HCT116 (cell line): ENCODE measurements at regions not wholly inside any gene's neighbourhood (a gene's known extent, or its start where the extent isn't known, plus 50 kb on each side); places are given as distances from the start of the nearest gene placed in this dataset.

Experiments used
- ATAC-seq: fragments of 200-7000 bp; cut with Tn5 transposase; 2 replicates; pipeline ENCODE4 v1.9.1; 2020; ENCODE audit warnings: mild to moderate bottlenecking, moderate library complexity
- BruUV-seq: library from RNA; stranded (reverse); fragments of 400-500 nt; replicated peaks from 2 replicates; lab custom pipeline; 2021; lab: Mats Ljungman, UMichigan
- CTCF ChIA-PET: fragments of 300-600 bp; sonication (Branson Sonifier 250); formaldehyde crosslinking; loops from one replicate; lab custom pipeline; 2021; ENCODE audit warnings: antibody characterized with exemption; lab: Charles Lee
- POLR2A ChIA-PET: fragments of 300-600, 350-600 bp; sonication (Branson Sonifier 250); formaldehyde crosslinking; loops from one replicate; lab custom pipeline; 2021; ENCODE audit warnings: antibody characterized with exemption; lab: Charles Lee
- RAD21 ChIA-PET, 2 experiments: fragments of 300-600 bp; sonication (Branson Sonifier 250); formaldehyde crosslinking; loops; one replicate each; lab custom pipeline; 2023; ENCODE audit warnings: low total read pairs in 2 of 2; ENCODE audit not compliant: uncharacterized antibody in 2 of 2, unreplicated experiment in 2 of 2, low non-redundant PET in 1 of 2; lab: Charles Lee
- DNase-seq: peaks from one replicate; pipeline ENCODE4 v3.0.0-alpha.2; 2010; ENCODE audit warnings: low read depth, low spot score
- H2AFZ ChIP-seq: fragments of 200-600 bp; shearing (Covaris generic), sonication (generic); 2 replicates; pipeline ENCODE4 v1.6.1; 2017; ENCODE audit warnings: low read depth, mixed run types, mixed read lengths, antibody characterized with exemption, low read length; ENCODE audit not compliant: poor library complexity, severe bottlenecking
- H3K27ac ChIP-seq: 2 replicates; pipeline ENCODE4 v1.5.1; 2012; ENCODE audit warnings: low read depth, low read length
- H3K27me3 ChIP-seq: fragments of 200-600 bp; sonication (generic); 2 replicates; pipeline ENCODE4 v1.6.1; 2016; ENCODE audit warnings: mixed run types, low read length, mixed read lengths; ENCODE audit not compliant: insufficient read depth
- H3K36me3 ChIP-seq, 2 experiments: fragments of 200-500 bp in 1 of 2; fragments of 200-600 bp in 1 of 2; sonication (Bioruptor generic) in 1 of 2; sonication (generic) in 1 of 2; 2 replicates each; pipeline versions ENCODE4 v1.5.1 to v1.6.1; 2014 to 2016; ENCODE audit warnings: low read length in 2 of 2, inconsistent platforms in 1 of 2, mixed read lengths in 1 of 2, mixed run types in 1 of 2; ENCODE audit not compliant: insufficient read depth in 2 of 2, control insufficient read depth in 1 of 2
- H3K4me1 ChIP-seq, 2 experiments: fragments of 200-600 bp in 1 of 2; sonication (generic) in 1 of 2; 2 replicates each; pipeline versions ENCODE4 v1.5.1 to v1.6.1; 2012 to 2017; ENCODE audit warnings: low read length in 2 of 2, inconsistent platforms in 1 of 2, mild to moderate bottlenecking in 1 of 2, mixed read lengths in 1 of 2, mixed run types in 1 of 2, moderate library complexity in 1 of 2; ENCODE audit not compliant: insufficient read depth in 2 of 2, control insufficient read depth in 1 of 2
- H3K4me2 ChIP-seq: fragments of 200-600 bp; sonication (generic); 2 replicates; pipeline ENCODE4 v1.6.1; 2017; ENCODE audit warnings: mixed run types, low read length, mixed read lengths
- H3K4me3 ChIP-seq, 2 experiments: fragments of 200-600 bp in 1 of 2; sonication (generic) in 1 of 2; replicated peaks in 1 of 2; 2 replicates each; pipeline ENCODE4 v1.5.1; 2011 to 2016; ENCODE audit warnings: low read length in 2 of 2, control low read depth in 1 of 2, low read depth in 1 of 2, mild to moderate bottlenecking in 1 of 2, mixed read lengths in 1 of 2, mixed run types in 1 of 2
- H3K79me2 ChIP-seq: fragments of 200-600 bp; sonication (generic); 2 replicates; pipeline ENCODE4 v1.6.1; 2017; ENCODE audit warnings: mild to moderate bottlenecking, mixed run types, low read length, moderate library complexity, mixed read lengths; ENCODE audit not compliant: insufficient read depth
- H3K9ac ChIP-seq: fragments of 200-600 bp; sonication (generic); 2 replicates; pipeline ENCODE4 v1.6.1; 2016; ENCODE audit warnings: low read length, mixed read lengths
- H3K9me2 ChIP-seq: fragments of 200-600 bp; sonication (generic), shearing (Covaris generic); 2 replicates; pipeline ENCODE4 v1.6.1; 2017; ENCODE audit warnings: mixed run types, mild to moderate bottlenecking, moderate library complexity; ENCODE audit not compliant: insufficient read depth
- H3K9me3 ChIP-seq, 2 experiments: fragments of 200-500 bp in 1 of 2; fragments of 200-600 bp in 1 of 2; sonication (Bioruptor generic) in 1 of 2; sonication (generic) in 1 of 2; 2 replicates each; pipeline ENCODE4 v1.6.1; 2014 to 2017; ENCODE audit warnings: low read length in 2 of 2, mixed read lengths in 2 of 2, inconsistent platforms in 1 of 2, low read depth in 1 of 2, mild to moderate bottlenecking in 1 of 2, mixed run types in 1 of 2, moderate library complexity in 1 of 2; ENCODE audit not compliant: control insufficient read depth in 1 of 2, insufficient read depth in 1 of 2
- H4K20me1 ChIP-seq: fragments of 200-600 bp; sonication (generic), shearing (Covaris generic); 2 replicates; pipeline ENCODE4 v1.6.1; 2017; ENCODE audit warnings: mixed run types, mild to moderate bottlenecking, moderate library complexity; ENCODE audit not compliant: insufficient read depth
- ATF3 ChIP-seq: IDR thresholded peaks from 2 replicates; pipeline ENCODE4 v1.6.1; 2012
- CBX3 ChIP-seq: IDR thresholded peaks from 2 replicates; pipeline ENCODE4 v1.6.1; 2012; ENCODE audit warnings: low read depth
- CEBPB ChIP-seq: IDR thresholded peaks from 2 replicates; pipeline ENCODE4 v1.6.1; 2012; ENCODE audit warnings: low read depth
- CTCF ChIP-seq, 3 experiments: fragments of 200-600 bp in 1 of 3; sonication (generic) in 1 of 3; IDR thresholded peaks in 2 of 3; conservative IDR thresholded peaks in 1 of 3; 2 replicates each; pipeline ENCODE4 v1.5.1; 2012 to 2017; ENCODE audit warnings: low read depth in 2 of 3, low read length in 2 of 3, antibody characterized with exemption in 1 of 3, borderline replicate concordance in 1 of 3, control low read depth in 1 of 3, mild to moderate bottlenecking in 1 of 3, mixed read lengths in 1 of 3, mixed run types in 1 of 3, moderate library complexity in 1 of 3; ENCODE audit not compliant: insufficient read depth in 1 of 3
- EGR1 ChIP-seq: IDR thresholded peaks from 2 replicates; pipeline ENCODE4 v1.6.1; 2012; ENCODE audit warnings: low read depth
- ELF1 ChIP-seq: IDR thresholded peaks from 2 replicates; pipeline ENCODE4 v1.6.1; 2012; ENCODE audit warnings: low read depth, borderline replicate concordance
- EZH2 ChIP-seq: fragments of 200-600 bp; sonication (generic); IDR thresholded peaks from 2 replicates; pipeline ENCODE4 v1.6.1; 2017; ENCODE audit warnings: antibody characterized with exemption, mixed run types
- EZH2phosphoT487 ChIP-seq: fragments of 200-600 bp; IDR thresholded peaks from 2 replicates; pipeline ENCODE4 v1.6.1; 2018; ENCODE audit warnings: antibody characterized with exemption, borderline replicate concordance
- FOSL1 ChIP-seq: IDR thresholded peaks from 2 replicates; pipeline ENCODE4 v1.6.1; 2012; ENCODE audit warnings: low read depth
- JUND ChIP-seq: IDR thresholded peaks from 2 replicates; pipeline ENCODE4 v1.6.1; 2012
- MAX ChIP-seq: IDR thresholded peaks from 2 replicates; pipeline ENCODE4 v1.6.1; 2012
- POLR2A ChIP-seq: IDR thresholded peaks from 2 replicates; pipeline ENCODE4 v1.7.0; 2011; ENCODE audit warnings: borderline replicate concordance; ENCODE audit not compliant: insufficient read depth, insufficient read length; ENCODE audit errors: extremely low read depth
- POLR2AphosphoS5 ChIP-seq: IDR thresholded peaks from 2 replicates; pipeline ENCODE4 v1.6.1; 2011; ENCODE audit warnings: mild to moderate bottlenecking, low read depth, low read length, moderate library complexity
- RAD21 ChIP-seq: IDR thresholded peaks from 2 replicates; pipeline ENCODE4 v1.6.1; 2012; ENCODE audit warnings: low read depth, mild to moderate bottlenecking
- REST ChIP-seq: IDR thresholded peaks from 2 replicates; pipeline ENCODE4 v1.6.1; 2012; ENCODE audit warnings: low read depth
- SIN3A ChIP-seq: IDR thresholded peaks from 2 replicates; pipeline ENCODE4 v1.6.1; 2012; ENCODE audit warnings: low read depth
- SP1 ChIP-seq: IDR thresholded peaks from 2 replicates; pipeline ENCODE4 v1.6.1; 2012; ENCODE audit warnings: low read depth
- SRF ChIP-seq: IDR thresholded peaks from 2 replicates; pipeline ENCODE4 v1.6.1; 2012; ENCODE audit warnings: low read depth
- TCF7L2 ChIP-seq: IDR thresholded peaks from 2 replicates; pipeline ENCODE4 v1.7.0; 2011; ENCODE audit warnings: borderline replicate concordance, inconsistent platforms; ENCODE audit not compliant: insufficient read depth, insufficient read length; ENCODE audit errors: extremely low read depth
- YY1 ChIP-seq: IDR thresholded peaks from 2 replicates; pipeline ENCODE4 v1.6.1; 2011; ENCODE audit warnings: low read length, low read depth, moderate library complexity, mild to moderate bottlenecking; ENCODE audit not compliant: insufficient replicate concordance; ENCODE audit errors: extremely low read depth
- ZFX ChIP-seq: fragments of 450-650 bp; IDR thresholded peaks from 2 replicates; pipeline ENCODE4 v1.6.1; 2017
- ZNF274 ChIP-seq: fragments of 200-500 bp; sonication (Bioruptor generic); IDR thresholded peaks from 2 replicates; pipeline ENCODE4 v1.6.1; 2014; ENCODE audit warnings: mild to moderate bottlenecking, low read depth, low read length, inconsistent platforms
- intact Hi-C: fragments of 100-400 bp; cut with micrococcal nuclease; formaldehyde crosslinking; loops from 2 replicates; pipeline ENCODE4 v1.10.0; 2022

- intact Hi-C loops: no loop called here
- CTCF ChIA-PET: interaction anchor here (1.0 to 1.4 kb wide), 3 partner anchors 31 to 914 kb away, joined by 3 to 4 read pairs (median 3); no protein-coding TSS in a partner anchor
- Histone ChIP-seq H3K4me2 (peak overlapping the region; percentile 42), H3K4me1 (peaks cover 36 to 37% of the 10 kb centered on the region in 2 experiments), H3K79me2 (no peaks in the 10 kb centered on the region), H3K36me3 (no peaks in the 10 kb centered on the region), H3K9ac (peak overlapping the region; percentile 9; the same call in 1 of the 2 replicates), H4K20me1 (no peaks in the 10 kb centered on the region), H3K27ac (peak overlapping the region; percentile 73), H3K9me2 (no peaks in the 10 kb centered on the region), H2AFZ (peak overlapping the region; percentile 98), H3K27me3 (no peaks in the 10 kb centered on the region), H3K9me3 (no peaks in the 10 kb centered on the region), H3K4me3 (peak overlapping the region in 1 of 2 experiments; percentile 4; a peak in 1 of 4 replicates)
- RAD21 ChIA-PET: interaction anchor here in 1 of 2 experiments (0.6 kb wide), 1 partner anchor 17 kb away, joined by 5 read pairs; no protein-coding TSS in a partner anchor
- ATAC-seq (peak; percentile 80), DNase-seq (peak; percentile 47)
- BruUV-seq: no TSS peak
- POLR2A ChIA-PET: interaction anchor here (1.4 kb wide), 1 partner anchor 12 kb away, joined by 4 read pairs; no protein-coding TSS in a partner anchor
- TF ChIP-seq YY1 (no peak), ZFX (no peak), ELF1 (no peak), CTCF (IDR thresholded peaks at IDR 0.05 in 2 of 3, conservative IDR thresholded peaks at IDR 0.05 in 1 of 3; ENCODE audit: borderline replicate concordance in 1 of 3, insufficient read depth in 1 of 3, low read depth in 2 of 3, low read length in 2 of 3) (no peak), MAX (no peak), EGR1 (no peak), FOSL1 (peak; percentile 65; the same call in 1 of the 2 replicates), SIN3A (no peak), SP1 (no peak), EZH2 (no peak), ATF3 (no peak), JUND (peak; percentile 67), TCF7L2 (no peak), ZNF274 (no peak), SRF (no peak), RAD21 (no peak), REST (no peak), CEBPB (0 out of 2 replicates have a peak, but pooled peaks have one; percentile 21), POLR2AphosphoS5 (no peak), POLR2A (no peak), EZH2phosphoT487 (no peak), CBX3 (peak; percentile 69)
Observed at GRCh38 chr2:58634653-58635370, 393.7 kb upstream of the FANCL start.
